Testis (tissue), 2 donors: ENCODE measurements at regions not wholly inside any gene's neighbourhood (a gene's known extent, or its start where the extent isn't known, plus 50 kb on each side); places are given as distances from the start of the nearest gene placed in this dataset.

ENCODE experiments used
- POLR2A ChIP-seq: fragments of 450-650 bp; IDR thresholded peaks from one replicate; pipeline ENCODE4 v1.6.1; 2017; ENCODE audit warnings: antibody characterized with exemption, mild to moderate bottlenecking, moderate library complexity
- TF ChIP-seq, protein P1 (sequence below), 3 experiments: fragments of 450-650 bp in 2 of 3; fragments of 200-600 bp in 1 of 3; sonication (generic) in 1 of 3; IDR thresholded peaks; one replicate each; pipeline ENCODE4 v1.5.1; 2016 to 2019; ENCODE audit warnings: antibody characterized with exemption in 3 of 3, mild to moderate bottlenecking in 2 of 3, moderate library complexity in 1 of 3

DNA sequence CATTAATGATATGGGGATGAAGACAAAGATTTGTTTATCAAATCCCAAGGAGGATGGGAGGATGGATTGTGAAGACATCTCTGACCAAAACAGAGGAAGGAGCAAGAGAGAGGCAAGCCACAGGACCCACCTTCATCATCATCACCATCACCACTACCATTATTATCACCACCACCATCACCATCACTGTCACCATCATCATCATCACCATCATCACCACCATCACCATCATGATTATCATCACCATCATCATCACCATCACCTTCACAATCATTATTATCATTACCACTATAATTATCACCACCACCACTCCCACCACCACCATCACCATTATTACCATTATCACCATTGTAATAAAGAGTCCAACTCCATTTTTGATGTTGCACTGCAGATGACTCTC, 482.5 kb downstream of the PTPRU start:
- TF ChIP-seq, protein P1, sequence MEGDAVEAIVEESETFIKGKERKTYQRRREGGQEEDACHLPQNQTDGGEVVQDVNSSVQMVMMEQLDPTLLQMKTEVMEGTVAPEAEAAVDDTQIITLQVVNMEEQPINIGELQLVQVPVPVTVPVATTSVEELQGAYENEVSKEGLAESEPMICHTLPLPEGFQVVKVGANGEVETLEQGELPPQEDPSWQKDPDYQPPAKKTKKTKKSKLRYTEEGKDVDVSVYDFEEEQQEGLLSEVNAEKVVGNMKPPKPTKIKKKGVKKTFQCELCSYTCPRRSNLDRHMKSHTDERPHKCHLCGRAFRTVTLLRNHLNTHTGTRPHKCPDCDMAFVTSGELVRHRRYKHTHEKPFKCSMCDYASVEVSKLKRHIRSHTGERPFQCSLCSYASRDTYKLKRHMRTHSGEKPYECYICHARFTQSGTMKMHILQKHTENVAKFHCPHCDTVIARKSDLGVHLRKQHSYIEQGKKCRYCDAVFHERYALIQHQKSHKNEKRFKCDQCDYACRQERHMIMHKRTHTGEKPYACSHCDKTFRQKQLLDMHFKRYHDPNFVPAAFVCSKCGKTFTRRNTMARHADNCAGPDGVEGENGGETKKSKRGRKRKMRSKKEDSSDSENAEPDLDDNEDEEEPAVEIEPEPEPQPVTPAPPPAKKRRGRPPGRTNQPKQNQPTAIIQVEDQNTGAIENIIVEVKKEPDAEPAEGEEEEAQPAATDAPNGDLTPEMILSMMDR (IDR thresholded peaks at IDR 0.05): no peak
- TF ChIP-seq POLR2A: no peak
